ENCODE measurements at regions not wholly inside any gene's neighbourhood (a gene's known extent, or its start where the extent isn't known, plus 50 kb on each side); places are given as distances from the start of the nearest gene placed in this dataset.
A peak's percentile ranks its signal among the peaks of the same experiment; 100 is the strongest.

- TF ChIP-seq GATA1 (IDR thresholded peaks at IDR 0.05; ENCODE audit: low read depth, low read length) (no peak), POLR2A (IDR thresholded peaks at IDR 0.05; ENCODE audit: low read length) (no peak)
- DNase-seq = no peak
Measured at GRCh38 chr7:121557034-121557892, 161.2 kb upstream of the FAM3C start.

GRCh38 chr7:121555558-121555957 is 159.4 kb upstream of the FAM3C start:
- TF ChIP-seq POLR2A (IDR thresholded peaks at IDR 0.05; ENCODE audit: low read length) = no peak
- no peak for TF ChIP-seq GATA1 (IDR thresholded peaks at IDR 0.05; ENCODE audit: low read depth, low read length)
- DNase-seq = no peak

- DNase-seq = peak; percentile 53 to 74
- TF ChIP-seq POLR2A (IDR thresholded peaks at IDR 0.05; ENCODE audit: low read length) = no peak
Measured at GRCh38 chr7:121547544-121548092, 151.5 kb upstream of the FAM3C start.

GRCh38 chr7:121546632-121547543 is 150.8 kb upstream of the FAM3C start:
- no peak for DNase-seq
- TF ChIP-seq GATA1 (IDR thresholded peaks at IDR 0.05; ENCODE audit: low read depth, low read length) = no peak
- no peak for TF ChIP-seq POLR2A (IDR thresholded peaks at IDR 0.05; ENCODE audit: low read length)

- no peak for DNase-seq
- TF ChIP-seq GATA1 (IDR thresholded peaks at IDR 0.05; ENCODE audit: low read depth, low read length) (no peak), POLR2A (IDR thresholded peaks at IDR 0.05; ENCODE audit: low read length) (no peak)
Measured at GRCh38 chr7:121545418-121545817, 149.3 kb upstream of the FAM3C start.

- TF ChIP-seq POLR2A (IDR thresholded peaks at IDR 0.05; ENCODE audit: low read length) (no peak), GATA1 (IDR thresholded peaks at IDR 0.05; ENCODE audit: low read depth, low read length) (no peak)
- DNase-seq = no peak
Measured at GRCh38 chr7:121544726-121545125, 148.6 kb upstream of the FAM3C start.

- no peak for DNase-seq
Measured at GRCh38 chr7:121544238-121544637, 148.1 kb upstream of the FAM3C start.

GRCh38 chr7:121541457-121541856 is 145.3 kb upstream of the FAM3C start:
- TF ChIP-seq POLR2A (IDR thresholded peaks at IDR 0.05; ENCODE audit: low read length) (no peak), GATA1 (IDR thresholded peaks at IDR 0.05; ENCODE audit: low read depth, low read length) (no peak)
- DNase-seq = no peak

More at GRCh38 chr7:121544238-121544637, 148.1 kb upstream of the FAM3C start:
- no peak for TF ChIP-seq GATA1 (IDR thresholded peaks at IDR 0.05; ENCODE audit: low read depth, low read length)
- TF ChIP-seq POLR2A (IDR thresholded peaks at IDR 0.05; ENCODE audit: low read length) = no peak

- DNase-seq = no peak
- TF ChIP-seq POLR2A (IDR thresholded peaks at IDR 0.05; ENCODE audit: low read length) (no peak), GATA1 (IDR thresholded peaks at IDR 0.05; ENCODE audit: low read depth, low read length) (no peak)
Measured at GRCh38 chr7:121540138-121540537, 144.0 kb upstream of the FAM3C start.

- TF ChIP-seq POLR2A (IDR thresholded peaks at IDR 0.05; ENCODE audit: low read length) = no peak
- TF ChIP-seq GATA1 (IDR thresholded peaks at IDR 0.05; ENCODE audit: low read depth, low read length) = no peak
- DNase-seq = no peak
Measured at GRCh38 chr7:121537031-121537430, 140.9 kb upstream of the FAM3C start.

- no peak for DNase-seq
- no peak for TF ChIP-seq GATA1 (IDR thresholded peaks at IDR 0.05; ENCODE audit: low read depth, low read length)
Measured at GRCh38 chr7:121531175-121532070, 135.3 kb upstream of the FAM3C start.

GRCh38 chr7:121530227-121531174 is 134.4 kb upstream of the FAM3C start:
- DNase-seq = no peak
- no peak for TF ChIP-seq POLR2A (IDR thresholded peaks at IDR 0.05; ENCODE audit: low read length)
- no peak for TF ChIP-seq GATA1 (IDR thresholded peaks at IDR 0.05; ENCODE audit: low read depth, low read length)
